Left ventricle myocardium inferior (tissue), 1 donor: ENCODE measurements at regions not wholly inside any gene's neighbourhood (a gene's known extent, or its start where the extent isn't known, plus 50 kb on each side); places are given as distances from the start of the nearest gene placed in this dataset.
"Not testable (repeated sequence)": the region's sequence is repeated elsewhere in the genome, so short reads cannot be mapped to it uniquely, and the experiment has no call there.

ENCODE experiments used
- DNase-seq: peaks from one replicate; pipeline ENCODE4 v3.0.0-alpha.2; 2020
- H3K27ac ChIP-seq: fragments of 200-600 bp; replicated peaks from 2 replicates; pipeline ENCODE4 v1.8.0; 2021
- H3K27me3 ChIP-seq: fragments of 200-600 bp; 2 replicates; pipeline ENCODE4 v1.8.0; 2021; ENCODE audit warnings: low read depth
- H3K36me3 ChIP-seq: fragments of 200-600 bp; 2 replicates; pipeline ENCODE4 v1.8.0; 2021
- H3K4me1 ChIP-seq: fragments of 200-600 bp; 2 replicates; pipeline ENCODE4 v1.8.0; 2021
- H3K4me3 ChIP-seq: fragments of 200-600 bp; 2 replicates; pipeline ENCODE4 v1.8.0; 2021; ENCODE audit warnings: mild to moderate bottlenecking, moderate library complexity
- H3K9me3 ChIP-seq: fragments of 200-600 bp; replicated peaks from 2 replicates; pipeline ENCODE4 v1.8.0; 2021
- CTCF ChIP-seq: fragments of 200-600 bp; IDR thresholded peaks from 2 replicates; pipeline ENCODE4 v1.8.0; 2021; ENCODE audit warnings: antibody characterized with exemption, mild to moderate bottlenecking, borderline replicate concordance
- intact Hi-C: fragments of 100-400 bp; cut with micrococcal nuclease; formaldehyde crosslinking; loops from one replicate; pipeline ENCODE4 v1.11.0; 2022
- donor health status: DM: no; HTN: yes; CAD: no; lungs with severe emphysema.

DNA sequence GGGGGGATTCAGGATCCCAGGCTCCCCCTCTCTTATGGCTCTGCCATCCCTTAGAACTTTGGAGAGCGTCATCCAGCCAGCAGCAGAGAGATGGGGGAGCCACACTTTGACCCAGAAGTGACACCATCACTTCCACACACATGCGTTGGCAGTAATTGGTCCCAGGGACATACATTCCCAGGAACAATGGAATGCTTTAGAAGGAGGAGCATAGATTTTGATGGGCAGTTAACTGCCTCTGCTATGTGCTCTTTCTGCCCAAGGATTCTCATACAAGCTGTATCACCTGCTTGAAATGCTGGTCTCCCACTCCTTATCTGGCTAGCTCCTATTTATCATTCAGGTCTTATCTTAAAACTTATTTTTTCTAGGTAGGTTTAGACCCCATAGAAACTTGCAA is 109.0 kb upstream of the RPH3A start:
- Histone ChIP-seq H3K27me3 (peaks cover 93% of the 10 kb centered on the region), H3K36me3 (no peaks in the 10 kb centered on the region), H3K27ac (no peak overlapping the region), H3K9me3 (no peaks in the 10 kb centered on the region), H3K4me1 (no peaks in the 10 kb centered on the region), H3K4me3 (no peak overlapping the region)
- TF ChIP-seq CTCF: no peak
- intact Hi-C loops: no loop called here
- DNase-seq: no peak

DNA sequence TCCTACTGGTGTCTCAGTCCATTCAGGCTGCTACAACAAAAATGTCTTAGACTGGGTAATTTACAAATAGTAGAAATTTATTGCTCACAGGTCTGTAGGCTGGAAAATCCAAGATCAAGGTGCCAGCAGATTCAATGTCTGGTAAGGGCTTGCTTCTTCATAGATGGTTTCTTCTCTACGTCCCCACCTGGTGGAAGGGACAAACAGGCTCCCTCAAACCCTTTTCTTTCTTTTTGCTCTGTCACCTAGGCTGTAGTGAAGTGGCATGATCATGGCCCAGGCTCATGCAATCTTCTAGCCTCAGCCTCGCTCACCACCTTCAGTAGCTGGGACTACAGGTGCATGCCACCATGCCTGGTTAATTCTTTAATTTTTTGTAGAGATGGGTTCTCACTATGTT is 106.8 kb upstream of the RPH3A start:
- Histone ChIP-seq H3K36me3 (no peaks in the 10 kb centered on the region), H3K27ac (no peak overlapping the region), H3K4me1 (no peaks in the 10 kb centered on the region), H3K4me3 (no peak overlapping the region), H3K27me3 (peaks cover 86% of the 10 kb centered on the region), H3K9me3 (no peaks in the 10 kb centered on the region)
- TF ChIP-seq CTCF: no peak
- DNase-seq: no peak
- intact Hi-C loops: no loop called here

DNA sequence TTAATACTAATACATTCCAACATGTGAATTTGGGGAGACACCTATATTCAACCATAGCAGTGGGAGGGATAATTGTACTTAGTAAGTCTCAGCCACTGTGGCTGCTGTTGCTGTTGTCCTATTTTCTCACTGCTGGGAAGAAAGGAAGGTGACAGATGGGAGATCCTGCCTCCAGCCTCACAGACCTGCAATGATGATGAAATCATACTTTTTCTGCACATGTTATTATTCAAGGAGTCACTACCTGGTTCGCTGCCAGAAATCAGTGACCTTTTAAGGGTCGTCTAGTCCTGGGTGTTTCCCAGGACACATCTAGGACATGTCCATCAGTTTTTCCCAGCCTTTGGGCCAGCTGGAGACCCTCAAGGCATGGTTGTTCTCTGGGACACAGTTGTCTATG is 106.2 kb upstream of the RPH3A start:
- no peak overlapping the region for H3K4me3 ChIP-seq
- H3K9me3 ChIP-seq: no peaks in the 10 kb centered on the region
- no peaks in the 10 kb centered on the region for H3K4me1 ChIP-seq
- H3K27ac ChIP-seq: no peak overlapping the region
- H3K27me3 ChIP-seq: peaks cover 85% of the 10 kb centered on the region
- no peak for TF ChIP-seq CTCF
- intact Hi-C loops: no loop called here
- no peaks in the 10 kb centered on the region for H3K36me3 ChIP-seq
- no peak for DNase-seq

DNA sequence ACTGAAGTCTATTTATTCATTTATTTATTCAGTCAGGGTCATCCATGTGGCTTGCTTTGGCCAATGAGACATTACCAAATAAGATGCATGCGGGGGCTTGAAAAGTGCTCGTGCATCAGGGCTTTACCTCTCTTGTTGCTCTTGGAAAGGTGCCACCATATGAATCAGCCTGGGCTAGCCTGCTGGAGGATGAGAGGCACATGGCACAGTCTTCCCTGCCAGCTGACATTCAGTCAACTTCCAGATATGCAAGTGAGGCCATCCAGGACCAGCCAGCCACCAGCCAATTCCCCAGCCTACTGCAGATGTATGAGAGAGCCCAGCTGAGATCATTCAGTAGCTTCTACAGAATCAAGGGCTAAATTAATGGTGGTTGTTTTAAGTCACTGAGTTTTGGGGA is 105.2 kb upstream of the RPH3A start:
- no peak overlapping the region for H3K4me3 ChIP-seq
- H3K9me3 ChIP-seq: no peaks in the 10 kb centered on the region
- DNase-seq: no peak
- intact Hi-C loops: no loop called here
- H3K27ac ChIP-seq: no peak overlapping the region
- TF ChIP-seq CTCF: no peak
- H3K27me3 ChIP-seq: peaks cover 79% of the 10 kb centered on the region
- H3K4me1 ChIP-seq: no peaks in the 10 kb centered on the region
- no peaks in the 10 kb centered on the region for H3K36me3 ChIP-seq

DNA sequence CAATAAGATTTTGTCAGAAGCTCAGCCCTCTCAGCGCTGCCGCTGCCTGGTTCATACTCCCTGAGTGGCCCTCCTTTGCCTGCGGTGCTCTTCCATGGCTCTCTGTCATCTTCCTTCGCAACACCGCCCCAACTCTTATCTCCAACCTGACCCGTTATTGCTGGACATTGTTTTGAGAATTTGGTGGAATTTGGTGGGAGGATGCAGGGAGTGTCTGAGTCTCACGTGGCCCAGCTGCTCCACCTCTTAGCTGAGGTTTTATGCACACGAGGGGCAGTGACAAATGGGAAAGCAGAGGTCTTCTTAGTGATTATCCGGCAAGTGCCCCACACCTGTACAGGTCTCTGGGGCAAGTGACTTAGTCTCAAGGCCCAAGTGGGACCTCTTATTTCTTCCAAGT is 97.5 kb upstream of the RPH3A start:
- Histone ChIP-seq H3K4me3 (no peak overlapping the region), H3K4me1 (no peaks in the 10 kb centered on the region), H3K27me3 (peaks cover 70% of the 10 kb centered on the region), H3K27ac (no peak overlapping the region), H3K9me3 (no peaks in the 10 kb centered on the region), H3K36me3 (no peaks in the 10 kb centered on the region)
- no peak for DNase-seq
- no peak for TF ChIP-seq CTCF
- intact Hi-C loops: no loop called here

DNA sequence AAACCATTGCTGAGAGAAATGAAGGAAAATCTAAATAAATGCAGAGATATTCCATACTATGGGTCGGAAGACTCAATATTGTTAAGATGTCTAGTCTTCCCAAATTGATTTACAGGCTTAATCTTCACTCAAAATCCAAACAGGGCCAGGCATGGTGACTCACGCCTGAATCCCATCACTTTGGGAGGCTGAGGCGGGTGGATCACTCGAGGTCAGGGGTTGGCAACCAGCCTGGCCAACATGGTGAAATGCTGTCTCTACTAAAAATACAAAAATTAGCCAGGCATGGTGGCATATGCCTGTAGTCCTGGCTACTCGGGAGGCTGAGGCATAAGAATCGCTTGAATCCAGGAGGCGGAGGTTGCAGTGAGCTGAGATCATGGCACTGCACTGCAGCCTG is 94.1 kb upstream of the RPH3A start:
- H3K36me3 ChIP-seq, H3K27ac ChIP-seq, DNase-seq, H3K4me1 ChIP-seq, H3K4me3 ChIP-seq, intact Hi-C loops, H3K9me3 ChIP-seq: not testable (repeated sequence)
- H3K27me3 ChIP-seq: peaks cover 75% of the 10 kb centered on the region
